ENCODE measurements at regions not wholly inside any gene's neighbourhood (a gene's known extent, or its start where the extent isn't known, plus 50 kb on each side); places are given as distances from the start of the nearest gene placed in this dataset.

GRCh38 chrX:76228499-76228898 is 55.6 kb downstream of the PBDC1 start:
- TF ChIP-seq JUND (IDR thresholded peaks at IDR 0.05; ENCODE audit: low read depth): no peak
- in situ Hi-C loops (cut with HindIII; ENCODE audit: low pct_unique_long_range_greater_than_20kb, low sequenced_read_pairs): no loop called here

GRCh38 chrX:76248901-76249300 is 76.0 kb downstream of the PBDC1 start:
- in situ Hi-C loops (cut with HindIII; ENCODE audit: low pct_unique_long_range_greater_than_20kb, low sequenced_read_pairs): no loop called here
- no peak for TF ChIP-seq JUND (IDR thresholded peaks at IDR 0.05; ENCODE audit: low read depth)

More at GRCh38 chrX:76228499-76228898, 55.6 kb downstream of the PBDC1 start:
- DNase-seq (ENCODE audit: low read depth in 1 of 2, low spot score in 1 of 2): no peak

DNA sequence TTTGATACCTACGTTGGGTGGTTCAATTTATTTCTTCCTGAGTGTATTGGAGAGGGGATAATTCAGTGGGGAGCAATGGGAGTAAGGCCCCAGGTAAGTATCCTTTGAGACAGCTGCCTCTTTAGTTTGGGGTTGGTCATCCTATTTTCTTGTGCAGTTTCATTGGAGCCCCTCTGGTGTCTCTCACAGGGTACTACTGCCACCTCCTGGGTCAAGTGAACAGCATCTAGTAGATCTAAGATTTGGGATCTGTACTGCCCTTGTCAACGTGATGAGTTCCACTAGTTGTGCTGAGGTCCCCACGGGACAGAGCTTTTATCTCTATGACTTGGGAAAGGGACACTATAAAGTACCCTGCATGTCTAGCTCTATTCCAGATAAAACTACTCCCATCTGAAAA is 80.6 kb downstream of the PBDC1 start:
- peak; percentile 1 to 56 for DNase-seq (ENCODE audit: low read depth in 1 of 2, low spot score in 1 of 2)
- TF ChIP-seq JUND (IDR thresholded peaks at IDR 0.05; ENCODE audit: low read depth): no peak
- in situ Hi-C loops (cut with HindIII; ENCODE audit: low pct_unique_long_range_greater_than_20kb, low sequenced_read_pairs): no loop called here

More at GRCh38 chrX:76248901-76249300, 76.0 kb downstream of the PBDC1 start:
- no peak for DNase-seq (ENCODE audit: low read depth in 1 of 2, low spot score in 1 of 2)

GRCh38 chrX:76279007-76279406 is 106.1 kb downstream of the PBDC1 start:
- peak; percentile 1 to 58 for DNase-seq (ENCODE audit: low read depth in 1 of 2, low spot score in 1 of 2)
- in situ Hi-C loops (cut with HindIII; ENCODE audit: low pct_unique_long_range_greater_than_20kb, low sequenced_read_pairs): no loop called here

More at GRCh38 chrX:76279007-76279406, 106.1 kb downstream of the PBDC1 start:
- TF ChIP-seq JUND (IDR thresholded peaks at IDR 0.05; ENCODE audit: low read depth): no peak
